Thyroid gland (tissue), 4 donors: ENCODE measurements at regions not wholly inside any gene's neighbourhood (a gene's known extent, or its start where the extent isn't known, plus 50 kb on each side); places are given as distances from the start of the nearest gene placed in this dataset.
"Not testable (repeated sequence)": the region's sequence is repeated elsewhere in the genome, so short reads cannot be mapped to it uniquely, and the experiment has no call there.

Experiments used
- DNase-seq, 2 donors: peaks; one replicate each; pipeline ENCODE4 v3.0.0-alpha.2; 2019
- H3K27ac ChIP-seq, 3 donors: fragments of 200-600 bp; sonication (generic); 1 replicate in 2 of 3; 2 replicates in 1 of 3; pipeline ENCODE4 v1.5.1; 2016 to 2019; ENCODE audit warnings: mild to moderate bottlenecking in 1 of 3, moderate library complexity in 1 of 3
- H3K27me3 ChIP-seq: fragments of 200-600 bp; sonication (generic); one replicate; pipeline ENCODE4 v1.5.1; 2019
- H3K36me3 ChIP-seq, 2 donors: fragments of 200-600 bp; sonication (generic); one replicate each; pipeline ENCODE4 v1.5.1; 2016 to 2019
- H3K4me1 ChIP-seq, 2 donors: fragments of 200-600 bp; sonication (generic); one replicate each; pipeline ENCODE4 v1.5.1; 2017 to 2019
- H3K4me3 ChIP-seq, 3 donors: fragments of 200-600 bp; sonication (generic); replicated peaks in 1 of 3; 1 replicate in 2 of 3; 2 replicates in 1 of 3; pipeline ENCODE4 v1.5.1; 2016; ENCODE audit warnings: mild to moderate bottlenecking in 1 of 3
- H3K9me3 ChIP-seq: fragments of 200-600 bp; sonication (generic); one replicate; pipeline ENCODE4 v1.5.1; 2017
- POLR2A ChIP-seq, 2 donors: fragments of 450-650 bp; IDR thresholded peaks; one replicate each; pipeline ENCODE4 v1.6.1; 2017; ENCODE audit warnings: antibody characterized with exemption in 2 of 2, mild to moderate bottlenecking in 2 of 2, moderate library complexity in 1 of 2
- WGBS, 2 donors: methylation state at CpG; one replicate each; pipeline ENCODE4 v1.1.5; 2017; 5-methylcytosine and 5-hydroxymethylcytosine counted together
- intact Hi-C: fragments of 100-400 bp; cut with DNase I; formaldehyde crosslinking; loops from one replicate; pipeline ENCODE4 v1.15.1; 2023
- TF ChIP-seq, protein P1 (sequence below), 6 experiments: fragments of 200-600 bp in 3 of 6; fragments of 450-650 bp in 3 of 6; sonication (generic) in 3 of 6; IDR thresholded peaks; one replicate each; pipeline ENCODE4 v1.5.1; 2016 to 2019; ENCODE audit warnings: antibody characterized with exemption in 6 of 6, mild to moderate bottlenecking in 2 of 6, inconsistent platforms in 1 of 6, moderate library complexity in 1 of 6

GRCh38 chr1:81505831-81506230, 294.9 kb upstream of the ADGRL2 start:
- no peaks in the 10 kb centered on the region for H3K36me3 ChIP-seq
- no peaks in the 10 kb centered on the region for H3K27me3 ChIP-seq
- no peaks in the 10 kb centered on the region for H3K9me3 ChIP-seq
- no peak for DNase-seq
- no peak overlapping the region for H3K27ac ChIP-seq
- H3K4me1 ChIP-seq: no peaks in the 10 kb centered on the region
- TF ChIP-seq POLR2A (IDR thresholded peaks at IDR 0.05): no peak
- 83 to 97% methylated on average over 4 of the region's 4 CpGs for WGBS, 2 donors
- H3K4me3 ChIP-seq: no peak overlapping the region
- intact Hi-C loops: no loop called here

DNA sequence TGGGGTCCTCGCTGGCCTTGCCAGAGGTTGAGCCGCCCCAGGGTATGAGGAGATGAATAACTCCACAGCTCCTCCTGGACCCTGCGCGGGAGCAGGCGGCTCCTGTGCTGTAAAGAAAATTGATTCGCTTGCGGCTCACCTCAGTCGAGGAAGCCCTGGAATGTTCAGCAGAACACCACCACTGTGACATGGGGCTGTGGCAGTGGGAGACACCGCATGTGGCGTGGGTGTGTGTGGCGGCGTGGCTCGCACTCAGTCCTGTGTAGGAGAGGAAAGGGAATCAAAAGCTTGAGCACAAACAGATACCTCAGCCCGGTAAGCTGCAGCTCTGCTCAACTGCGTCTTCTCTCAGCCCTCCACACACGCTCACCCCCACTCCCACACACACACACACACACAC, 295.9 kb upstream of the ADGRL2 start:
- H3K27ac ChIP-seq, H3K27me3 ChIP-seq, H3K4me1 ChIP-seq, DNase-seq, intact Hi-C loops, H3K9me3 ChIP-seq, H3K4me3 ChIP-seq, H3K36me3 ChIP-seq: not testable (repeated sequence)
- WGBS, 2 donors: 95 to 97% methylated on average over 5 to 12 of the region's 16 CpGs

DNA sequence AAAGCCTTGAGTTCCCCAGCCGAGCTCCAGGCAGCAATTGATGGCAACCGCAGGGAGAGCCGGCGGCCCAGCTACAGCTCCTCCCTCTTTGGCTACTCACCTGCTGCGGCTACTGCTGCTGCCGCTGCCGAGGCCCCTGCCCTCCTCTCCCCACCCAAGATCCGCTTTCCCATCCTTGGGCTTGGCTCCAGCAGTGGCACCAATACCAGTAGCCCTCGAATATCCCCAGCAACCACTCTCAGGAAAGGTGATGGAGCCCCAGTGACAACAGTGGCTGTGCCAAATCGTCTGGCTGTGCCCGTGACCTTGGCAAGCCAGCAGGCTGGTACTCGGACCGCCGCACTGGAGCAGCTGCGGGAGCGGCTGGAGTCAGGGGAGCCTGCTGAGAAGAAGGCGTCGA, 298.0 kb upstream of the ADGRL2 start:
- 95 to 99% methylated on average over 11 to 18 of the region's 18 CpGs for WGBS, 2 donors
- H3K4me3 ChIP-seq, intact Hi-C loops, H3K9me3 ChIP-seq, H3K4me1 ChIP-seq, H3K27me3 ChIP-seq, H3K36me3 ChIP-seq, DNase-seq, H3K27ac ChIP-seq: not testable (repeated sequence)

- H3K4me1 ChIP-seq, H3K9me3 ChIP-seq, intact Hi-C loops, DNase-seq, H3K27me3 ChIP-seq, H3K4me3 ChIP-seq, H3K27ac ChIP-seq, H3K36me3 ChIP-seq: not testable (repeated sequence)
- 99 to 100% methylated on average over 15 of the region's 15 CpGs for WGBS, 2 donors
These were observed 299.2 kb upstream of the ADGRL2 start for GRCh38 chr1:81501485-81501884.

- TF ChIP-seq POLR2A (IDR thresholded peaks at IDR 0.05): no peak
- TF ChIP-seq, protein P1, sequence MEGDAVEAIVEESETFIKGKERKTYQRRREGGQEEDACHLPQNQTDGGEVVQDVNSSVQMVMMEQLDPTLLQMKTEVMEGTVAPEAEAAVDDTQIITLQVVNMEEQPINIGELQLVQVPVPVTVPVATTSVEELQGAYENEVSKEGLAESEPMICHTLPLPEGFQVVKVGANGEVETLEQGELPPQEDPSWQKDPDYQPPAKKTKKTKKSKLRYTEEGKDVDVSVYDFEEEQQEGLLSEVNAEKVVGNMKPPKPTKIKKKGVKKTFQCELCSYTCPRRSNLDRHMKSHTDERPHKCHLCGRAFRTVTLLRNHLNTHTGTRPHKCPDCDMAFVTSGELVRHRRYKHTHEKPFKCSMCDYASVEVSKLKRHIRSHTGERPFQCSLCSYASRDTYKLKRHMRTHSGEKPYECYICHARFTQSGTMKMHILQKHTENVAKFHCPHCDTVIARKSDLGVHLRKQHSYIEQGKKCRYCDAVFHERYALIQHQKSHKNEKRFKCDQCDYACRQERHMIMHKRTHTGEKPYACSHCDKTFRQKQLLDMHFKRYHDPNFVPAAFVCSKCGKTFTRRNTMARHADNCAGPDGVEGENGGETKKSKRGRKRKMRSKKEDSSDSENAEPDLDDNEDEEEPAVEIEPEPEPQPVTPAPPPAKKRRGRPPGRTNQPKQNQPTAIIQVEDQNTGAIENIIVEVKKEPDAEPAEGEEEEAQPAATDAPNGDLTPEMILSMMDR (IDR thresholded peaks at IDR 0.05): no peak
- 62 to 83% methylated on average over 2 of the region's 2 CpGs for WGBS, 2 donors
- Histone ChIP-seq H3K27ac (peak overlapping the region in 1 of 3 donors; percentile 20), H3K4me3 (no peak overlapping the region), H3K9me3 (no peaks in the 10 kb centered on the region), H3K27me3 (no peaks in the 10 kb centered on the region), H3K36me3 (no peaks in the 10 kb centered on the region), H3K4me1 (peaks cover 5 to 9% of the 10 kb centered on the region in 2 donors)
- intact Hi-C loops: no loop called here
- no peak for DNase-seq
These were observed 301.2 kb upstream of the ADGRL2 start for GRCh38 chr1:81499487-81499886.

GRCh38 chr1:81498471-81499462, 302.0 kb upstream of the ADGRL2 start:
- H3K27ac ChIP-seq: peak overlapping the region in 1 of 3 donors; percentile 29
- peak in 1 of 2 donors; percentile 6 for DNase-seq
- no peaks in the 10 kb centered on the region for H3K27me3 ChIP-seq
- intact Hi-C loops: no loop called here
- peaks cover 5 to 9% of the 10 kb centered on the region in 2 donors for H3K4me1 ChIP-seq
- no peaks in the 10 kb centered on the region for H3K9me3 ChIP-seq
- H3K4me3 ChIP-seq: no peak overlapping the region
- WGBS, 2 donors: 37 to 38% methylated on average over 5 of the region's 5 CpGs
- H3K36me3 ChIP-seq: no peaks in the 10 kb centered on the region
- TF ChIP-seq POLR2A (IDR thresholded peaks at IDR 0.05): no peak
- TF ChIP-seq, protein P1 (IDR thresholded peaks at IDR 0.05): peak in 4 of 6 experiments; percentile 6 to 50 (median 34)

DNA sequence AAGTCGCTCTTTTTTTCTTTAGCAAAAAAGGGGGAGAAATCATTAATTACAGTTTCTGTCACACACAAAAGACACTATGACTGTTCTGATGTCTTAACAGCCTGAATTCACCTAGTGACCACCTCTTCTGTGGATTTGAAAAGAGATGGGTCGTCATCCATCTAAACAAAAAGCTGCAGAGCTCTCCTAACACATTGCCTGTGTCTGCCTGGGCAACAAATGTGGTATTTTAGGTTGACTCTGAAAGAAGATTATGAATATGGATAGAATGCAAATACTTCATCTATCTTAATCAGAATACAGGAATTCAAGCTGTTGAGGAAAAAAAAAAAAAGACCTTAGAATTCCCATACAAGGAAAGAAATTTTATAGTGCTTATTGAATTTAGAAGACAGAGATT, 304.4 kb upstream of the ADGRL2 start:
- TF ChIP-seq POLR2A (IDR thresholded peaks at IDR 0.05): no peak
- TF ChIP-seq, protein P1 (IDR thresholded peaks at IDR 0.05): no peak
- intact Hi-C loops: no loop called here
- DNase-seq: no peak
- Histone ChIP-seq H3K27me3 (no peaks in the 10 kb centered on the region), H3K9me3 (no peaks in the 10 kb centered on the region), H3K4me3 (no peak overlapping the region), H3K4me1 (peaks cover 5 to 9% of the 10 kb centered on the region in 2 donors), H3K36me3 (no peaks in the 10 kb centered on the region), H3K27ac (no peak overlapping the region)
- 86 to 95% methylated on average over 2 of the region's 2 CpGs for WGBS, 2 donors
